ENCODE measurements at regions not wholly inside any gene's neighbourhood (a gene's known extent, or its start where the extent isn't known, plus 50 kb on each side); places are given as distances from the start of the nearest gene placed in this dataset.

DNA sequence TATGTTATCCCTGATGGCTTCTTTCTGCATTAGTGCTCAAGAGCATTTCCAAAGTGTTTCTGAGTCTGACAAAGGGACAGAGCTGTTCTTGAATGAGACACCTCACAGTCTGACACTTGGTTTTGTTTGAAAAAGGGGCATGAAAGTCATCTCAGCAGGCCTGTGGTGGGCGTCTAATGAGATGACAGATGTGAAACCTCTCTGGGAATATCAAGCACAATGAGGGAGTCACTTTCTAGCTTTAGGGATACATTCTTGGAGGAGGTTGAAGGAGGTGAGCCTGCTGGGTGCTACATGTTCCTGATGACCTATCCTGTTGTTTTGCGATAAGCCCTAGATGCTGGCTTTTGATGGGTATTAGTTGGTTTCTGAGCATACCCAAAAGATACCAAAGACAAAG lies 290.5 kb downstream of the NUAK1 start:
- TF ChIP-seq GATA3 (IDR thresholded peaks at IDR 0.05; ENCODE audit: low read depth, low read length) (no peak), GATA2 (IDR thresholded peaks at IDR 0.05; ENCODE audit: low read depth, low read length) (no peak)

Data from SH-SY5Y (cell line).